ENCODE measurements at regions not wholly inside any gene's neighbourhood (a gene's known extent, or its start where the extent isn't known, plus 50 kb on each side); places are given as distances from the start of the nearest gene placed in this dataset.
"Not testable (repeated sequence)": the region's sequence is repeated elsewhere in the genome, so short reads cannot be mapped to it uniquely, and the experiment has no call there.

- Mint-ChIP-seq H3K36me3 (ENCODE audit: low read depth) (peaks cover 1% of the 10 kb centered on the region), H3K27me3 (ENCODE audit: low read depth) (no peaks in the 10 kb centered on the region), H3K4me1 (ENCODE audit: low read depth) (no peaks in the 10 kb centered on the region), H3K9me3 (ENCODE audit: low read depth) (peaks cover 28% of the 10 kb centered on the region), H3K27ac (ENCODE audit: unreplicated experiment) (no peak overlapping the region), H3K4me3 (ENCODE audit: unreplicated experiment) (no peak overlapping the region)
- no peak for DNase-seq (ENCODE audit: low spot score)
- TF ChIP-seq CTCF (IDR thresholded peaks at IDR 0.05): no peak
Measured at GRCh38 chr13:65314008-65314407, 1916.1 kb downstream of the PCDH9 start.

DNA sequence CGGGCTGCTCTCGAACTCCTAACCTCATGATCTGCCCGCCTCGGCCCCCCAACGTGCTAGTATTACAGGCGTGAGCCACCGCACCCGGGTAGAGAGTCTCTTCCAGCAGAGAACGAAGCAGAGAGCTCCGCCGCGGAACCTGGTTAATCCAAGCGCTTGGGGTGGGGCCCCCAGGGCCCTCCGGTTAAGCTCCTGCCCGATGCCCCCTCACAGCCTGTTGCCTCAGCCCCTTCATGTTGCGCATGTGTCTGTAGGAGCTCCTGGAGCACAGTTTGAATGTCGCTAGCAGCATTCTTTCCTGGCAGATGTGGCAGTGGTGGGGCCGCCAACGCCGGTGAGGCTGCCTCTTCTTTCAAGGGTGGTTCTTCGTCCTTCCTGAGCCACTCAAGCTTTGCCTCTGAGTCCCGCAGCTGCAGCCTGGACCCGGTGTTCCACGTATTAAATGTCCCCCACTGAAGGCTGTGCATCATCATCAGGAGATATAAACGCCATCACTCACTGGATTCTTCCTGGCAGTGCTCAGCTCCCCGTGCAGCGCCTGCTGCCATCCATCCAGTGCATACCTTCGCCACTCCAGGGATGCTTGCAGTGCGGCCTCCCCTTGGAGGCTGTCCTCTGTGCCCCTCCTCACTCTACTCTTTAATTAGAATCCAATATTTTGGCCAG, 1919.3 kb downstream of the PCDH9 start:
- peaks cover 23% of the 10 kb centered on the region for H3K9me3 Mint-ChIP-seq (ENCODE audit: low read depth)
- H3K27me3 Mint-ChIP-seq (ENCODE audit: low read depth): no peaks in the 10 kb centered on the region
- no peak for TF ChIP-seq CTCF (IDR thresholded peaks at IDR 0.05)

GRCh38 chr13:65309906-65310305, 1920.2 kb downstream of the PCDH9 start:
- DNase-seq (ENCODE audit: low spot score): no peak
- Mint-ChIP-seq H3K27me3 (ENCODE audit: low read depth) (no peaks in the 10 kb centered on the region), H3K4me3 (ENCODE audit: unreplicated experiment) (no peak overlapping the region), H3K4me1 (ENCODE audit: low read depth) (no peaks in the 10 kb centered on the region), H3K36me3 (ENCODE audit: low read depth) (no peaks in the 10 kb centered on the region), H3K27ac (ENCODE audit: unreplicated experiment) (no peak overlapping the region), H3K9me3 (ENCODE audit: low read depth) (peaks cover 14% of the 10 kb centered on the region)
- TF ChIP-seq CTCF (IDR thresholded peaks at IDR 0.05): no peak

More for the DNA sequence above, 1919.3 kb downstream of the PCDH9 start:
- Mint-ChIP-seq H3K27ac (ENCODE audit: unreplicated experiment) (no peak overlapping the region), H3K4me1 (ENCODE audit: low read depth) (no peaks in the 10 kb centered on the region), H3K4me3 (ENCODE audit: unreplicated experiment) (no peak overlapping the region), H3K36me3 (ENCODE audit: low read depth) (peaks cover 1% of the 10 kb centered on the region)
- DNase-seq (ENCODE audit: low spot score): no peak

DNA sequence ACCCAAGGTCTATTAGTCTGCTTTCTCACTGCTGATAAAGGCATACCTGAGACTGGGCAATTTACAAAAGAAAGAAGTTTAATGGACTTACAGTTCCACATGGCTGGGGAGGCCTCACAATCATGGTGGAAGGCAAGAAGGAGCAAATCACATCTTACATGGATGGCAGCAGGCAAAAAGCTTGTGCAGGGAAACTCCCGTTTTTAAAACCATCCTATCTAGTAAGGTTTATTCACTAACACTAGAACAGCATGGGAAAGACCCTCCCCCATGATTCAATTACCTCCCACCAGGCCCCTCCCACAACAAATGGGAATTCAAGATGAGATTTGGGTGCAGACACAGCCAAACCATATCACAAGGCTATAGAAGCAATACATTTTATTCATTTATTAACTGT, 1921.4 kb downstream of the PCDH9 start:
- H3K9me3 Mint-ChIP-seq (ENCODE audit: low read depth); H3K36me3 Mint-ChIP-seq (ENCODE audit: low read depth); H3K4me1 Mint-ChIP-seq (ENCODE audit: low read depth); H3K27ac Mint-ChIP-seq (ENCODE audit: unreplicated experiment); H3K27me3 Mint-ChIP-seq (ENCODE audit: low read depth); DNase-seq (ENCODE audit: low spot score); H3K4me3 Mint-ChIP-seq (ENCODE audit: unreplicated experiment): not testable (repeated sequence)

DNA sequence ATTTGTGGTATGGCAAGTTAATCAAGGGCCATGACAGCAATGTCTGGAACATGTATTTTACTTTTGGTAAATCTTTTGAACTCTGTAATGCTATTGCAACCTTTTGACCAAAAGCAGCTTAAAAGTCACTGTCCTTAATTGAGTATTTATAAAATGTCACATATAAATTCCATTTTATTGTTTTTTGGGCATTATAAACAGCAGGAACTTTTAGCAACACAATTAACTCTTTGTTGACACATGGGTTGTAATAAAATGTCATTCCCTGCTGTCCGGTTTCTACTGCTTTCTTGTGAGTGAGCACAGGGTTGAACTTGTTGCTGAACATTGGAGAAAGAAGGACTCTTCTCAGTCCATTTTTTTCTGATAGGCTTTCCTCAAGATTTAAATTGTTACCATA, 1923.1 kb downstream of the PCDH9 start:
- Mint-ChIP-seq H3K4me1 (ENCODE audit: low read depth) (no peaks in the 10 kb centered on the region), H3K9me3 (ENCODE audit: low read depth) (peaks cover 4% of the 10 kb centered on the region), H3K27me3 (ENCODE audit: low read depth) (no peaks in the 10 kb centered on the region), H3K36me3 (ENCODE audit: low read depth) (no peaks in the 10 kb centered on the region), H3K4me3 (ENCODE audit: unreplicated experiment) (no peak overlapping the region), H3K27ac (ENCODE audit: unreplicated experiment) (no peak overlapping the region)
- DNase-seq (ENCODE audit: low spot score): no peak
- TF ChIP-seq CTCF (IDR thresholded peaks at IDR 0.05): no peak

GRCh38 chr13:65302691-65303090, 1927.4 kb downstream of the PCDH9 start:
- DNase-seq (ENCODE audit: low spot score): no peak
- no peaks in the 10 kb centered on the region for H3K4me1 Mint-ChIP-seq (ENCODE audit: low read depth)
- no peaks in the 10 kb centered on the region for H3K27me3 Mint-ChIP-seq (ENCODE audit: low read depth)
- no peak overlapping the region for H3K4me3 Mint-ChIP-seq (ENCODE audit: unreplicated experiment)
- no peak for TF ChIP-seq CTCF (IDR thresholded peaks at IDR 0.05)
- no peaks in the 10 kb centered on the region for H3K36me3 Mint-ChIP-seq (ENCODE audit: low read depth)
- no peaks in the 10 kb centered on the region for H3K9me3 Mint-ChIP-seq (ENCODE audit: low read depth)
- no peak overlapping the region for H3K27ac Mint-ChIP-seq (ENCODE audit: unreplicated experiment)
